H1 (cell line): ENCODE measurements at regions not wholly inside any gene's neighbourhood (a gene's known extent, or its start where the extent isn't known, plus 50 kb on each side); places are given as distances from the start of the nearest gene placed in this dataset.

ENCODE experiments used
- CTCF ChIA-PET: fragments of 300-600 bp; sonication (Branson Sonifier 250); formaldehyde crosslinking; loops from one replicate; lab custom pipeline; 2021; ENCODE audit not compliant: partially characterized antibody; lab: Charles Lee
- POLR2A ChIA-PET: fragments of 300-600 bp; sonication (Branson Sonifier 250); formaldehyde crosslinking; loops from one replicate; lab custom pipeline; 2021; ENCODE audit warnings: inconsistent platforms; ENCODE audit not compliant: partially characterized antibody; lab: Charles Lee
- DNase-seq, 2 experiments: peaks; one replicate each; pipeline versions ENCODE4 v3.0.0 to v3.0.0-alpha.2; 2010 to 2022; ENCODE audit warnings: low spot score in 2 of 2, low read depth in 1 of 2, mixed read lengths in 1 of 2
- FAIRE-seq: peaks from 2 replicates; lab custom pipeline; 2011; peaks lifted over from hg19 to GRCh38; lab: Jason Lieb, UNC
- H2AFZ ChIP-seq: 2 replicates; pipeline ENCODE4 v1.8.1; 2012; ENCODE audit warnings: low read length, inconsistent platforms
- H2AK5ac ChIP-seq: 2 replicates; pipeline ENCODE4 v1.6.1; 2013; ENCODE audit warnings: low read depth, low read length
- H2BK120ac ChIP-seq: replicated peaks from 2 replicates; pipeline ENCODE3; 2013; ENCODE audit warnings: low read depth, low read length, inconsistent platforms
- H2BK12ac ChIP-seq: 2 replicates; pipeline ENCODE4 v1.6.1; 2013; ENCODE audit warnings: low read depth, low read length
- H2BK15ac ChIP-seq: 2 replicates; pipeline ENCODE4 v1.6.1; 2013; ENCODE audit warnings: low read length
- H2BK20ac ChIP-seq: 2 replicates; pipeline ENCODE4 v1.6.1; 2013; ENCODE audit warnings: low read length
- H2BK5ac ChIP-seq: 2 replicates; pipeline ENCODE4 v1.6.1; 2013; ENCODE audit warnings: low read depth, low read length
- H3K14ac ChIP-seq: 2 replicates; pipeline ENCODE4 v1.6.1; 2013; ENCODE audit warnings: inconsistent platforms; ENCODE audit not compliant: insufficient read length
- H3K18ac ChIP-seq: 2 replicates; pipeline ENCODE4 v1.6.1; 2013; ENCODE audit warnings: low read length; ENCODE audit errors: extremely low read depth
- H3K23ac ChIP-seq: 2 replicates; pipeline ENCODE4 v1.6.1; 2013; ENCODE audit warnings: inconsistent platforms; ENCODE audit not compliant: insufficient read length
- H3K23me2 ChIP-seq: 2 replicates; pipeline ENCODE4 v1.6.1; 2013; ENCODE audit warnings: low read depth, low read length
- H3K27ac ChIP-seq: 2 replicates; pipeline ENCODE4 v1.6.1; 2011; ENCODE audit warnings: low read depth, low read length, inconsistent platforms
- H3K27me3 ChIP-seq, 4 experiments: replicated peaks in 1 of 4; 1 replicate in 1 of 4; 2 replicates in 3 of 4; pipeline versions ENCODE4 v1.6.1 to v1.8.1; 2011 to 2013; ENCODE audit warnings: low read length in 3 of 4, mild to moderate bottlenecking in 3 of 4, inconsistent platforms in 2 of 4, mixed read lengths in 2 of 4, moderate library complexity in 1 of 4; ENCODE audit not compliant: control insufficient read depth in 3 of 4, insufficient read depth in 3 of 4; ENCODE audit errors: extremely low read depth in 1 of 4
- H3K36me3 ChIP-seq, 4 experiments: 2 replicates each; pipeline versions ENCODE4 v1.6.1 to v1.8.1; 2011 to 2013; ENCODE audit warnings: mild to moderate bottlenecking in 4 of 4, low read length in 3 of 4, moderate library complexity in 2 of 4, control low read depth in 1 of 4, inconsistent platforms in 1 of 4; ENCODE audit not compliant: insufficient read depth in 4 of 4, control insufficient read depth in 2 of 4
- H3K4ac ChIP-seq: replicated peaks from 2 replicates; pipeline ENCODE3; 2013; ENCODE audit warnings: low read length, low read depth, mixed read lengths, inconsistent platforms; ENCODE audit not compliant: insufficient read length
- H3K4me1 ChIP-seq, 4 experiments: replicated peaks in 1 of 4; 1 replicate in 1 of 4; 2 replicates in 3 of 4; pipeline versions ENCODE4 v1.6.1 to v1.8.1; 2011 to 2013; ENCODE audit warnings: low read length in 3 of 4, inconsistent platforms in 2 of 4, mixed read lengths in 1 of 4; ENCODE audit not compliant: insufficient read depth in 4 of 4, control insufficient read depth in 3 of 4
- H3K4me2 ChIP-seq, 2 experiments: 2 replicates each; pipeline versions ENCODE4 v1.6.1 to v1.8.1; 2011 to 2013; ENCODE audit warnings: low read depth in 2 of 2, low read length in 2 of 2, control low read depth in 1 of 2, inconsistent platforms in 1 of 2, mild to moderate bottlenecking in 1 of 2; ENCODE audit not compliant: insufficient read depth in 1 of 2
- H3K4me3 ChIP-seq, 4 experiments: fragments of 200-600, 300-600 bp in 1 of 4; sonication (generic), shearing (Covaris generic), sonication (Bioruptor Twin) in 1 of 4; 2 replicates each; pipeline versions ENCODE4 v1.5.1 to v1.8.1; 2011 to 2016; ENCODE audit warnings: low read length in 4 of 4, low read depth in 3 of 4, control low read depth in 2 of 4, inconsistent platforms in 2 of 4, mild to moderate bottlenecking in 2 of 4, mixed read lengths in 1 of 4, moderate library complexity in 1 of 4; ENCODE audit not compliant: insufficient read depth in 2 of 4; ENCODE audit errors: extremely low read depth in 1 of 4
- H3K56ac ChIP-seq: replicated peaks from 2 replicates; pipeline ENCODE3; 2013; ENCODE audit warnings: low read depth, mild to moderate bottlenecking, mixed read lengths, low read length, inconsistent platforms; ENCODE audit not compliant: insufficient read length
- H3K79me1 ChIP-seq: 2 replicates; pipeline ENCODE4 v1.6.1; 2013; ENCODE audit warnings: low read depth, low read length, control low read depth
- H3K79me2 ChIP-seq, 2 experiments: 2 replicates each; pipeline versions ENCODE4 v1.6.1 to v1.8.1; 2012 to 2013; ENCODE audit warnings: low read length in 2 of 2, mild to moderate bottlenecking in 2 of 2, inconsistent platforms in 1 of 2; ENCODE audit not compliant: insufficient read depth in 2 of 2, control insufficient read depth in 1 of 2
- H3K9ac ChIP-seq, 4 experiments: replicated peaks in 1 of 4; 1 replicate in 1 of 4; 2 replicates in 3 of 4; pipeline versions ENCODE4 v1.6.1 to v1.8.1; 2011 to 2013; ENCODE audit warnings: low read depth in 3 of 4, low read length in 3 of 4, control low read depth in 2 of 4, mild to moderate bottlenecking in 2 of 4, moderate library complexity in 2 of 4, inconsistent platforms in 1 of 4; ENCODE audit errors: extremely low read depth in 1 of 4
- H3K9me3 ChIP-seq, 2 experiments: 2 replicates each; pipeline versions ENCODE4 v1.6.1 to v1.8.1; 2012 to 2013; ENCODE audit warnings: mild to moderate bottlenecking in 2 of 2, moderate library complexity in 2 of 2, control low read depth in 1 of 2, inconsistent platforms in 1 of 2, low read depth in 1 of 2, low read length in 1 of 2, mixed read lengths in 1 of 2; ENCODE audit not compliant: insufficient read depth in 2 of 2
- H4K20me1 ChIP-seq, 2 experiments: replicated peaks in 1 of 2; 2 replicates each; pipeline versions ENCODE3 to v1.8.1; 2011 to 2013; ENCODE audit warnings: inconsistent platforms in 2 of 2, low read length in 2 of 2, mild to moderate bottlenecking in 1 of 2; ENCODE audit not compliant: insufficient read depth in 2 of 2, control insufficient read depth in 1 of 2
- H4K5ac ChIP-seq: 2 replicates; pipeline ENCODE4 v1.6.1; 2013; ENCODE audit warnings: low read length, low read depth, mixed read lengths, inconsistent platforms; ENCODE audit not compliant: insufficient read length
- H4K8ac ChIP-seq: 2 replicates; pipeline ENCODE4 v1.8.0; 2013; ENCODE audit warnings: mild to moderate bottlenecking, moderate library complexity, low read length, inconsistent platforms; ENCODE audit not compliant: insufficient read depth; ENCODE audit errors: extremely low read depth
- H4K91ac ChIP-seq: replicated peaks from 2 replicates; pipeline ENCODE3; 2013; ENCODE audit warnings: low read length, mixed read lengths, inconsistent platforms; ENCODE audit not compliant: insufficient read length
- CBX5 ChIP-seq: fragments of 300-800, 300-1000 bp; sonication (generic); IDR thresholded peaks from 2 replicates; pipeline ENCODE4 v1.7.1; 2016; ENCODE audit warnings: antibody characterized with exemption, low read length, low read depth
- CEBPB ChIP-seq: IDR thresholded peaks from 2 replicates; pipeline ENCODE4 v1.6.1; 2012; ENCODE audit warnings: low read depth, low read length
- CTBP2 ChIP-seq: IDR thresholded peaks from 2 replicates; pipeline ENCODE4 v1.7.0; 2011; ENCODE audit warnings: borderline replicate concordance, mild to moderate bottlenecking, moderate library complexity, mixed read lengths, low read length; ENCODE audit not compliant: insufficient read depth, insufficient read length
- EGR1 ChIP-seq: IDR thresholded peaks from 2 replicates; pipeline ENCODE4 v1.6.1; 2011; ENCODE audit warnings: low read depth, low read length, borderline replicate concordance
- EZH2 ChIP-seq: fragments of 200-600 bp; sonication (generic); IDR thresholded peaks from 2 replicates; pipeline ENCODE4 v1.7.1; 2012; ENCODE audit warnings: low read depth, mild to moderate bottlenecking, moderate library complexity, low read length, inconsistent platforms; ENCODE audit not compliant: severe bottlenecking
- HDAC6 ChIP-seq: IDR thresholded peaks from one replicate; pipeline ENCODE4 v1.7.1; 2012; ENCODE audit warnings: low read depth, mild to moderate bottlenecking, inconsistent platforms, low read length, moderate library complexity
- KDM4A ChIP-seq: IDR thresholded peaks from one replicate; pipeline ENCODE4 v1.7.1; 2012; ENCODE audit warnings: low read depth, mild to moderate bottlenecking, moderate library complexity, low read length, inconsistent platforms; ENCODE audit not compliant: severe bottlenecking
- KDM5A ChIP-seq: fragments of 200-600 bp; IDR thresholded peaks from 2 replicates; pipeline ENCODE4 v1.7.1; 2012; ENCODE audit warnings: mild to moderate bottlenecking, low read length, inconsistent platforms, mixed read lengths
- PHF8 ChIP-seq: fragments of 200-600 bp; sonication (generic); conservative IDR thresholded peaks from 2 replicates; pipeline ENCODE4 v1.7.1; 2012; ENCODE audit warnings: low read depth, mild to moderate bottlenecking, inconsistent platforms, low read length, moderate library complexity
- SIN3A ChIP-seq, 2 experiments: IDR thresholded peaks in 1 of 2; conservative IDR thresholded peaks in 1 of 2; 2 replicates each; pipeline ENCODE4 v1.6.1; 2011 to 2012; ENCODE audit warnings: low read length in 2 of 2, improper control_type of control experiment in 1 of 2, low read depth in 1 of 2, mild to moderate bottlenecking in 1 of 2
- SIRT6 ChIP-seq: IDR thresholded peaks from one replicate; pipeline ENCODE4 v1.7.1; 2012; ENCODE audit warnings: low read length, inconsistent platforms
- SP1 ChIP-seq: IDR thresholded peaks from 2 replicates; pipeline ENCODE4 v1.6.1; 2011; ENCODE audit warnings: low read depth, low read length
- SP2 ChIP-seq: IDR thresholded peaks from 2 replicates; pipeline ENCODE4 v1.6.1; 2012; ENCODE audit warnings: mild to moderate bottlenecking, low read length, inconsistent platforms
- SP4 ChIP-seq: IDR thresholded peaks from 2 replicates; pipeline ENCODE4 v1.6.1; 2012; ENCODE audit warnings: low read length, inconsistent platforms
- SUZ12 ChIP-seq: fragments of 200-600 bp; sonication (generic); IDR thresholded peaks from 2 replicates; pipeline ENCODE4 v1.6.1; 2012; ENCODE audit warnings: mild to moderate bottlenecking, inconsistent platforms, low read length, moderate library complexity, mixed read lengths
- TBP ChIP-seq: IDR thresholded peaks from 2 replicates; pipeline ENCODE4 v1.6.1; 2011; ENCODE audit warnings: low read depth, low read length, improper control_type of control experiment
- WGBS, 2 experiments: shearing (Covaris generic) in 1 of 2; methylation state at CpG; one replicate each; pipeline versions ENCODE4 v1.1.6 to v1.1.7; 2013 to 2015; ENCODE audit warnings: low lambda C conversion rate in 2 of 2, mixed read lengths in 2 of 2, inconsistent platforms in 1 of 2, low coverage in 1 of 2, missing lambda C conversion rate in 1 of 2; ENCODE audit not compliant: insufficient replicate concordance in 2 of 2, insufficient coverage in 1 of 2, insufficient read length in 1 of 2; ENCODE audit errors: extremely low coverage in 1 of 2, missing lambda C conversion rate in 1 of 2; 5-methylcytosine and 5-hydroxymethylcytosine counted together

DNA sequence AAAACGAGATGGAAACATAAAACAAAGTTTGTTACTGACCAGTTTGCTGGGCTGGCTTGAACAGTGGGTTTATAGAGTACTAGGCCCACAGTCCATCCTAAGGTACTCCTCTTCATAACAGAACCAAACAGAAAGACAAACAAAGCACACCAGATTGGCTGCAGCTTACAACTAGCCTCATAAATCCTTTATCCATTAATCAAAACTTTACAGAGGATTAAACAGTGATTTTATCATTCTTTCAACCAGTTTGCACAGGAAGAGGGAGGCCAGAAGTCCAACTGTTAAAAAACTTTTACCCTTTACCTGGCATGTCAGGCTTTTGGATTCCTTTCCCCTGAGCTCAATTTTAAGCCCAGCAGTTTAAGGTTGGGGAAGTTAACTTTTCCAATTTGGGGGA, 1467.6 kb downstream of the MAT2B start:
- Histone ChIP-seq H4K91ac (no peak overlapping the region), H3K36me3 (no peaks in the 10 kb centered on the region), H4K5ac (no peak overlapping the region), H4K20me1 (no peaks in the 10 kb centered on the region), H3K27ac (no peak overlapping the region), H4K8ac (no peak overlapping the region), H3K23ac (no peak overlapping the region), H3K27me3 (no peaks in the 10 kb centered on the region), H2BK120ac (no peak overlapping the region), H3K56ac (no peak overlapping the region), H3K4me3 (no peak overlapping the region), H2BK12ac (no peak overlapping the region), H3K4me2 (no peak overlapping the region), H3K79me1 (no peaks in the 10 kb centered on the region), H3K9ac (no peak overlapping the region), H2AFZ (no peak overlapping the region), H3K9me3 (peaks cover 4 to 7% of the 10 kb centered on the region in 2 experiments; a peak in 2 of 4 replicates), H3K4ac (no peak overlapping the region), H3K18ac (no peak overlapping the region), H2BK20ac (no peak overlapping the region), H2AK5ac (no peak overlapping the region), H3K79me2 (no peaks in the 10 kb centered on the region), H3K23me2 (no peaks in the 10 kb centered on the region; the same call in 1 of the 2 replicates), H2BK15ac (no peak overlapping the region), H2BK5ac (no peak overlapping the region), H3K14ac (no peak overlapping the region), H3K4me1 (no peaks in the 10 kb centered on the region)
- CTCF ChIA-PET, result interaction anchor here (0.6 to 2.7 kb wide), 3 partner anchors 50 to 234 kb away, joined by 3 to 7 read pairs (median 4); no protein-coding TSS in a partner anchor
- TF ChIP-seq CTBP2 (no peak), EGR1 (no peak), SUZ12 (no peak), HDAC6 (no peak), PHF8 (no peak), CBX5 (no peak), SIN3A (conservative IDR thresholded peaks at IDR 0.05 in 1 of 2, IDR thresholded peaks at IDR 0.05 in 1 of 2; ENCODE audit: low read depth in 1 of 2, low read length in 2 of 2) (no peak), KDM5A (no peak), TBP (no peak), SP1 (no peak), SP4 (no peak), CEBPB (no peak), SIRT6 (no peak), SP2 (no peak), KDM4A (no peak), EZH2 (no peak)
- FAIRE-seq (no peak), DNase-seq (no peak)
- 76% methylated on average over 1 of the region's 1 CpG; no CpG with 5 or more reads in 1 of the 2 experiments for WGBS, 2 experiments
- POLR2A ChIA-PET, result no interaction called here
